ENCODE measurements at regions not wholly inside any gene's neighbourhood (a gene's known extent, or its start where the extent isn't known, plus 50 kb on each side); places are given as distances from the start of the nearest gene placed in this dataset.

DNA sequence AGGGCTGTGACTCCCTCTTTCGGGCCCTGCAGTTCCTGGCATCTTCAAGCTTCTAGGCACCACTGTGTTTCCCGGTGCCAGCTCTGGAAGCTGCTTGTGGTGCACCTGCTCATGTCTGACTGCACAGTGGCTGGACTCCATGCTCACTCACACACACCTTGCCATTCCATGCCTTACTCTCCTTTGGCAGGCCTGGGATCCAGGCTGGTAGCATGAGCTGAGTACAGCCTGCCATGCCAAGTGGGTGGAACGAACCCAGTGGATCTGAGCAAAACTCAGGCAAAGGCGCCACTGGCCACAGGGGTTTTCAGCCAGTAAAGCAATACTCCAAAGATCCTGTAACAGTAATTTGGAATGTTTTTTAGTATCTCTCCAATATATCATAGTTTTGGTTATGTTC, 902.7 kb upstream of the USP15 start:
- DNase-seq = no peak

GRCh38 chr12:61362037-61362436, 898.2 kb upstream of the USP15 start:
- no peak for DNase-seq

- DNase-seq = no peak
These were observed 895.2 kb upstream of the USP15 start for GRCh38 chr12:61365001-61365400.

DNA sequence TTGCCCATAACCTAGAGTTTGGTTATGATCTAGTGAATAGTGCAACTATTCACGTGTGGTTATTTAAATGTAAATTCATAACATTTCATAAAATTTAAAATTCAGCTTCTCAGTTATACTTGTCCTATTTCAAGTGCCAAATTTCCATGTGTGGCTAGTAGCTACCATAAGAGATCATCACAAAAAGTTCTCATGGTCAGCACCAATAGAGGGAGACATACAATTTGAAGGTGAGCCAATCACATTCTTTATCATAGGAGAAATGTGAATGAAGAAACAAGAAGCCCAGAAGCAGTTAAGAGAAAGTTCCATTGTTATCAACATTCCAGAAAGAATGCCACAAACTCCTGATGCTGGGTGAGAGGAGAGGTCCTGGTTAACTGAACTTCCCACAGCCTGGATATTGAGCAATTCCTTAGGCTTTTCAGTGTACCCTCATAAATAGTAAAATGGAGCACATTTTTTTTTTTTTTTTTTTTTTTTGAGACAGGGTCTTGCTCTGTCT, 892.9 kb upstream of the USP15 start:
- DNase-seq = no peak

GRCh38 chr12:61369241-61369910, 890.8 kb upstream of the USP15 start:
- DNase-seq = no peak

GRCh38 chr12:61384511-61384910, 875.7 kb upstream of the USP15 start:
- no peak for DNase-seq

GRCh38 chr12:61385771-61386170, 874.4 kb upstream of the USP15 start:
- DNase-seq = no peak

DNA sequence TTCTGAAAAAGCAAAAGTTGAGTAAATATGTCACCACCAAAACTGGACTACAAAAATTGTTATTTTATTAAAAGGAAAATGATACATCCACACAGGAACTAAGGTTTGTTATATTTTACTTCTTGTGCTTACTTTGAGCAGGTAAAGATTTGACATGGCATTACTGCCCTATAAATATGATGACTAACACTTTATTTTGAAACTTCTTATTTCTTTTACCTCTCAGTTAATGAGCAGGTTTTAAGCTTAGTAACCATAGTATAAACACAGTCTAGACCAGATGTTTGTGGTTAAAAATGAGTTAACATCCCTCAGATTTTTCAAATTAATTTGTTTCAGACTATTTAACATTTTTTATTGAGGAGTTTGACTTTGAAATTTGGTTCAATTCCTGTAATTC, 862.5 kb upstream of the USP15 start:
- DNase-seq = no peak

GRCh38 chr12:61412201-61412600, 848.0 kb upstream of the USP15 start:
- DNase-seq = no peak

GRCh38 chr12:61414470-61414869, 845.7 kb upstream of the USP15 start:
- DNase-seq = no peak

- DNase-seq = no peak
These were observed 837.4 kb upstream of the USP15 start for GRCh38 chr12:61422786-61423185.

DNA sequence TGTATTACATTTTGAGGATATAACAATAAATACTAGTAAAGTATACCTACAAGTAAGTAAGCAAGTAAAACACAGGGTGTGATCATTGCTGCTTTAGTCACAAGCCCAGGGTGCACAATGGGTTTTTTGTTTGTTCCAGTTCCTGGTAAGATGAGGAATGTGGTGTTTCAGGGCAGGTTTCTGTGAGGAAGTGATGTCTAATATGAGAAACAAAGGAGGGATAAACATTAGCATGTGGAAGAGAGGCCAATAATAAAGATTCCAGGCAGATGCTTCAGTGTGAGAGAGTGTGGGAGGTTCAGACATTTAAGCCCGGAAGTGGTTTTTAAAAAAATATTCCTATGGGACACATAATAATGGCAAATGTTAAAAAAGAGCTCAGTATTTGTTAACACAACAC, 808.1 kb upstream of the USP15 start:
- DNase-seq = no peak

DNA sequence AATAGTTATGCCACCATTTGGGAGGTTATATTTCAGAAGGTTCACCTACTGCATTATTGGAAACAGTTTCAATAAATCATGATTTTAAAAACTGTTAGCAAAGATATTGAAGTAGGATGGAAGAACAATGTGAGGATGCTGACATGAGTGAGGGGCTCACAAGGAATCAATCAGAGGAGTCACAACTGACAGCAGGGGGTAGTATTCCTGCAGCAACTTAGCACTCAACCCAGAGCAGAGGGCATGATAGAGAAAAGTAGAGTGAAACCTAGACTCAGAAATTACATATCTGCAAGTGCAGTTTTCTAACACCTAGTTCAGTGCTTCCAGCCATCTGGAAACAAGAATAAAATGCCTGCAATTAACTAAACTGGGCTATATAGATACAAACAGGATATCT, 772.5 kb upstream of the USP15 start:
- no peak for DNase-seq

- DNase-seq = no peak
These were observed 769.4 kb upstream of the USP15 start for GRCh38 chr12:61490526-61491498.

DNA sequence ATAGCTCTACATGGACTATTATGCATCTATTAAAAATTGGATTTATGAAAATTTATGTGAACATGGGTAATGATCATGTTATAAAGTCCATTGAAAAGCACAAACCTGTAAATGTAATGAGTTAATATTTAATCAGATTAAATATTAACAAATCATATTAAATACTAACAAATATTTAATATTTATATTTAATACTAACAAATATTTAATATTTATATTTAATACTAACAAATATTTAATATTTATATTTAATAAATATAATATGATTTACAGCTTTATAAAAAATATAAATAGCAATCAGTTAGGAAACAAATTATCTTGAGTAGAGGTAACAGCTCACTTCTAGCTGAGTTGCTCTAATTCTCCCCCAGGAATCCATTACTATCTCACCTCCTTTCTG, 758.0 kb upstream of the USP15 start:
- no peak for DNase-seq

DNA sequence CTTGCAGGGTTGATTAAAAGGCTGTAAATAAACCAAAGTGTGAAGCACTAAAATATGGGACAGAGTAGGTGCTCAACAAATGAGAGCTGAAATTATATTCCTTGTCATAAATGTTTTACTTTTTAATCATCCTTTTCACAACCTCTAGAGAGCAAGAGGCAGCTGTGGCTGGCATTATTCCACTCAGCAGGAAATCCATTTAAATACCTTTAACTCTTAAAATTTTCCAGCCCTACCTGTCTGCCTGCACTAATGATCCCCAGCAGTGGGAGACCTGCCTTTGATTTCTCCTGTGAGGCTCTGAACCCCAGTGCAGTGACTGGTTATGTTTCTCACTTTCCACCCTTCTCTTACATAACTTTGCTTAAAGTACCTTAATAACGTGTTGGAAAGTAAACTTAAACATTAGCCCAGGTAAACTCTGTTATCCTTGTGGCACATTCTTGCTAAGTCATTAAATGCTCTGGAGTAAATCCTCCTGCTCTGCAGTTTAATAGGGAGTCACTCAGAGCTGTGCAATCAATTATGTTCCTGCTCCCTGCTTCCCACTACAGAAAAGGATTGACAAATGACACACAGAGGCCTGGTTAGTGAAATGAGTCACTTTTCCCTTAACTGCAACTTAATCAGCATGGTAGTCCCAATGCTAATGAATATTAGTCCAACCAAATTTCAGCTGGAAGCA, 755.7 kb upstream of the USP15 start:
- DNase-seq = no peak

- DNase-seq = no peak
These were observed 746.7 kb upstream of the USP15 start for GRCh38 chr12:61513499-61513898.

GRCh38 chr12:61514016-61514415, 746.2 kb upstream of the USP15 start:
- DNase-seq = peak; percentile 66 to 78

GRCh38 chr12:61521258-61521657, 738.9 kb upstream of the USP15 start:
- no peak for DNase-seq

DNA sequence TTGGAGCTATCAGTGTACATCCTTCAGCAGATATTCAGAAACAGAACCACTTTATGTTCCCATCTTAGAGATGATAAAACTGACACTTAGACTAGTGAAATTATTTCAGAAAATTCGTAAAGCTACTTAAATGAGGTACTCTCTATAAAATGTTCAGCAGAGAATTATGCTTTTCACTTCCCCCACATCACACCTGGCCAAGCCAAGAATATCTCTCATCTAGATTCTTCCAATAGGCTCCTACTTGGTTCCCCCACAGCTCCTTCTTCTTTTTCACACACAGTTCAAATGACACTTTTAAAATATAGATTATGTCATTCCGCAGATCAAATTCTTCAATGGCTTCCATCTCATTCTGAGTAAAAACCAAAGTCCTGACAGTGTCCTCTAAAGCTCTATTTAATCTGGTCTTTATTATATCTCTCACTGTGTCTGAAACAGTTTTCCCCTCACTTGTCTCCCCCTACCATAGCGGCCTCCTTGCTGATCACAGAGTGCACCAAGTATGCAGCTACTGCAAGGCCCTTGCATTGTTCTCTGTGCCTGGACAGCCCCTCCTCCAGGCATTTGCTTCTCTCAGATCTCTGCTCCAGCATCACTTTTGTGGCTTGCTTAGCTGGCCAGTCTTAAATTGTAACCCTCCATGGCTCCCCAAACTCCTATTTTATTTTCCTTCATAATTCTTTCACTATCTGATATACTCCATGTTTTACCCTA, 736.8 kb upstream of the USP15 start:
- DNase-seq = no peak

GRCh38 chr12:61524851-61525250, 735.4 kb upstream of the USP15 start:
- no peak for DNase-seq

DNA sequence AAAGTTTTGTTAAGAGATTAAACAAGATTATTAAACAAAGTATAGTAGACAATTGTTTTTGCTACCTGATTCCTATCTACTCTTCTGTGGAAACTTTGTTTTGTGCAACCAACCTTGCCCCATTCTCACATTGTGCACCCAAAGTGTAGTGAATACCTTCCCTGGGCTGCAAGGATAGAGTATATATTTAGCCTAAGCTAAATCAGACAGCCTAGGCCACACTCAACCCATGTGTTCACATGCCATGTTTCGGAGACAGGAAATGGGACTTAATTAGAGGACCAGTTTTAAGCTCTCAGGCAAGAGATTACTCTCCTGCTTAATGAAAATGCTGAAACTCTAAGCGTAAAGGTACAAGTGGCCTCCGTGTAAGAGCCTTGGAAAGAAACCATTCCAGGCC, 734.9 kb upstream of the USP15 start:
- no peak for DNase-seq

- DNase-seq = no peak
These were observed 729.7 kb upstream of the USP15 start for GRCh38 chr12:61530456-61530855.

Measured in NCI-H187 (cell line).